ENCODE measurements at regions not wholly inside any gene's neighbourhood (a gene's known extent, or its start where the extent isn't known, plus 50 kb on each side); places are given as distances from the start of the nearest gene placed in this dataset.

- H3K36me3 Mint-ChIP-seq (ENCODE audit: low read depth), result peaks cover 6% of the 10 kb centered on the region
These were observed 618.6 kb upstream of the CPEB2 start for GRCh38 chr4:14383652-14384051.

More at GRCh38 chr4:14383652-14384051, 618.6 kb upstream of the CPEB2 start:
- Histone ChIP-seq H3F3A (replicated peaks; ENCODE audit: low read depth) (no peaks in the 10 kb centered on the region), H3K79me2 (replicated peaks; ENCODE audit: insufficient read depth) (no peaks in the 10 kb centered on the region), H2AFZ (no peak overlapping the region), H3K27ac (ENCODE audit: low read depth) (no peak overlapping the region), H3K4me2 (no peak overlapping the region), H3K4me3 (no peak overlapping the region), H3K27me3 (ENCODE audit: insufficient read depth) (no peaks in the 10 kb centered on the region), H3K36me3 (ENCODE audit: insufficient read depth) (no peaks in the 10 kb centered on the region), H3K9me2 (ENCODE audit: insufficient read depth) (0 out of 2 replicates have a peak, but pooled peaks cover 10% of the 10 kb centered on the region), H4K20me1 (replicated peaks; ENCODE audit: insufficient read depth) (no peaks in the 10 kb centered on the region), H3K4me1 (ENCODE audit: insufficient read depth) (0 out of 2 replicates have a peak, but pooled peaks cover 5% of the 10 kb centered on the region)
- Mint-ChIP-seq H3K4me3 (no peak overlapping the region), H3K4me1 (peaks cover 4% of the 10 kb centered on the region; the same call in 1 of the 3 replicates), H3K27ac (no peak overlapping the region), H3K27me3 (ENCODE audit: insufficient read depth, low read depth, poor library complexity) (no peaks in the 10 kb centered on the region), H3K9me3 (peaks cover 9% of the 10 kb centered on the region; the same call in 2 of the 3 replicates)
- ATAC-seq (no peak), DNase-seq (ENCODE audit: low spot score) (no peak)
- TF ChIP-seq REST (IDR thresholded peaks at IDR 0.05; ENCODE audit: unreplicated experiment) (no peak), ETS1 (IDR thresholded peaks at IDR 0.05) (no peak), CREB1 (CRISPR knock-in tag; IDR thresholded peaks at IDR 0.05; ENCODE audit: low read depth) (no peak), ZNF462 (CRISPR knock-in tag; IDR thresholded peaks at IDR 0.05) (no peak), EZH2phosphoT487 (IDR thresholded peaks at IDR 0.05; ENCODE audit: unreplicated experiment) (no peak), EZH2 (IDR thresholded peaks at IDR 0.05; ENCODE audit: low read depth, unreplicated experiment) (no peak)

Data from GM23338 (cell line).